Psoas muscle (tissue), 7 donors: ENCODE measurements at regions not wholly inside any gene's neighbourhood (a gene's known extent, or its start where the extent isn't known, plus 50 kb on each side); places are given as distances from the start of the nearest gene placed in this dataset.

ENCODE experiments used
- ATAC-seq, 4 donors: fragments of 200-7000 bp; cut with Tn5 transposase; one replicate each; pipeline ENCODE4 v1.9.1; 2020; ENCODE audit warnings: moderate library complexity in 3 of 4, mild to moderate bottlenecking in 2 of 4
- DNase-seq, 2 donors: peaks; one replicate each; pipeline ENCODE4 v3.0.0-alpha.2; 2020
- H3K27ac ChIP-seq: fragments of 200-600 bp; one replicate; pipeline ENCODE4 v1.8.0; 2022
- H3K27me3 ChIP-seq, 3 donors: fragments of 200-600 bp in 1 of 3; one replicate each; pipeline versions ENCODE4 v1.6.1 to v1.8.0; 2013 to 2022; ENCODE audit warnings: low read length in 2 of 3, mild to moderate bottlenecking in 2 of 3, moderate library complexity in 1 of 3; ENCODE audit not compliant: insufficient read depth in 3 of 3
- H3K36me3 ChIP-seq, 2 donors: fragments of 200-600 bp in 1 of 2; one replicate each; pipeline versions ENCODE4 v1.6.1 to v1.8.0; 2013 to 2022; ENCODE audit warnings: low read depth in 1 of 2, mild to moderate bottlenecking in 1 of 2, moderate library complexity in 1 of 2; ENCODE audit not compliant: insufficient read depth in 1 of 2
- H3K4me1 ChIP-seq: fragments of 200-600 bp; one replicate; pipeline ENCODE4 v1.8.0; 2022
- H3K4me3 ChIP-seq: fragments of 200-600 bp; one replicate; pipeline ENCODE4 v1.8.0; 2022; ENCODE audit warnings: mild to moderate bottlenecking
- H3K9me3 ChIP-seq: fragments of 200-600 bp; one replicate; pipeline ENCODE4 v1.8.0; 2022
- WGBS, 3 donors: extraction: QIAGEN DNeasy Blood & Tissue Kit; methylation state at CpG; one replicate each; pipeline versions ENCODE4 v1.1.6 to v1.1.7; 2013; 5-methylcytosine and 5-hydroxymethylcytosine counted together
- intact Hi-C, 2 donors: fragments of 100-400 bp; cut with DNase I; formaldehyde crosslinking; loops; one replicate each; pipeline versions ENCODE4 v1.11.0 to v1.14.2; 2022
- TF ChIP-seq, protein P1 (sequence below): fragments of 200-600 bp; IDR thresholded peaks from one replicate; pipeline ENCODE4 v1.8.0; 2022; ENCODE audit warnings: antibody characterized with exemption
- donor health status: healthy with polysubstance abuse.
- donor health status: DM: no; HTN: no; CAD: no; lungs with moderate emphysema.
- donor health status: Bipolar disorder and iron deficiency.
- donor health status: healthy.
- donor health status: DM: yes; HTN: yes; CAD: no.
- donor health status: DM: no; HTN: no; CAD: no.
- donor health status: DM: yes; HTN: yes; CAD: no.

DNA sequence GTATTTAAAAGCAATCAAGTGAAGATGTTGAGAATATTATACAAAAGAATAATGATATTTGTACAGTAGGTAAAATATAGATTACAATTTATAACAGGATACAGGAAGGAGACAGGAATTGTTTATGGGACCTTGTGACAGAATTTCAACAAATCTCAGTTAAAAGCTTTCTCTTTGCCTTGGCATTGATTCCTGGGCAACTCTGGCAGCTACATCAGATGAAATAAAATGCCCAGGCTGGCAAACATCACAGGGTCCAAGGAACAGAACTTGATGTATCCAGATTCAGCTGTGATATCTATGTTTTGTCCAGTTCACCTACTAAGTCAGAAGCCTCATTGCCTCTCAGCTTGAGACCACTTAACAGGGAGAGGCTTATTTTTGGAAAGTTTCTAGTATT, 473.1 kb downstream of the MCTP2 start:
- Histone ChIP-seq H3K9me3 (peaks cover 6% of the 10 kb centered on the region), H3K4me1 (no peaks in the 10 kb centered on the region), H3K4me3 (no peak overlapping the region), H3K36me3 (no peaks in the 10 kb centered on the region), H3K27me3 (no peaks in the 10 kb centered on the region), H3K27ac (no peak overlapping the region)
- TF ChIP-seq, protein P1, sequence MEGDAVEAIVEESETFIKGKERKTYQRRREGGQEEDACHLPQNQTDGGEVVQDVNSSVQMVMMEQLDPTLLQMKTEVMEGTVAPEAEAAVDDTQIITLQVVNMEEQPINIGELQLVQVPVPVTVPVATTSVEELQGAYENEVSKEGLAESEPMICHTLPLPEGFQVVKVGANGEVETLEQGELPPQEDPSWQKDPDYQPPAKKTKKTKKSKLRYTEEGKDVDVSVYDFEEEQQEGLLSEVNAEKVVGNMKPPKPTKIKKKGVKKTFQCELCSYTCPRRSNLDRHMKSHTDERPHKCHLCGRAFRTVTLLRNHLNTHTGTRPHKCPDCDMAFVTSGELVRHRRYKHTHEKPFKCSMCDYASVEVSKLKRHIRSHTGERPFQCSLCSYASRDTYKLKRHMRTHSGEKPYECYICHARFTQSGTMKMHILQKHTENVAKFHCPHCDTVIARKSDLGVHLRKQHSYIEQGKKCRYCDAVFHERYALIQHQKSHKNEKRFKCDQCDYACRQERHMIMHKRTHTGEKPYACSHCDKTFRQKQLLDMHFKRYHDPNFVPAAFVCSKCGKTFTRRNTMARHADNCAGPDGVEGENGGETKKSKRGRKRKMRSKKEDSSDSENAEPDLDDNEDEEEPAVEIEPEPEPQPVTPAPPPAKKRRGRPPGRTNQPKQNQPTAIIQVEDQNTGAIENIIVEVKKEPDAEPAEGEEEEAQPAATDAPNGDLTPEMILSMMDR: no peak
- DNase-seq (no peak), ATAC-seq (no peak)
- intact Hi-C loops: no loop called here

GRCh38 chr15:94704946-94705345, 473.6 kb downstream of the MCTP2 start:
- DNase-seq (no peak), ATAC-seq (no peak)
- WGBS, 3 donors: 74 to 87% (median 83%) methylated on average over 2 of the region's 2 CpGs
- H3K27me3 ChIP-seq: no peaks in the 10 kb centered on the region
- H3K36me3 ChIP-seq: no peaks in the 10 kb centered on the region
- H3K9me3 ChIP-seq: peaks cover 6% of the 10 kb centered on the region
- intact Hi-C loops: no loop called here
- H3K4me3 ChIP-seq: no peak overlapping the region
- H3K4me1 ChIP-seq: no peaks in the 10 kb centered on the region
- no peak overlapping the region for H3K27ac ChIP-seq
- TF ChIP-seq, protein P1: no peak

DNA sequence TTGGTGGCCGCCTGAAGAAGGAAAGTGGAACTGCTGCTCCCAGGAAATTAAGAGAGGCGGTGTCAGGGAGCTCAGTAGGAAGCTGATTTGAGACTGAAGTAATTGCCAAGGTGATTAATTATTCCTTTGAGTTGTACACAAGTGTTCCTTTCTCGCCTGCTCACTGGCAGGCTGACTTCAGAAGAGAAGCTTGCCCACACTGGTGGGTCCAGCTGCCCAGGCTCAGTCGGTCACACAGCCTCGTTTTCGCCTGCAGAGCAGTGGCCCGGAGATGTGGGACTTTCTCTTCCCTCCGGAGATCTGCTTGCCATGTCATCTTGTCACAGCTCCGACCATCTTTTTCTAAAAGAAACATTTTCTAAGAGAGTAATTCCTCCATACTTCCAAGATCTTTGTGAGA, 478.0 kb downstream of the MCTP2 start:
- no peak for ATAC-seq
- 80 to 87% (median 84%) methylated on average over 9 of the region's 9 CpGs for WGBS, 3 donors
- intact Hi-C loops: no loop called here

DNA sequence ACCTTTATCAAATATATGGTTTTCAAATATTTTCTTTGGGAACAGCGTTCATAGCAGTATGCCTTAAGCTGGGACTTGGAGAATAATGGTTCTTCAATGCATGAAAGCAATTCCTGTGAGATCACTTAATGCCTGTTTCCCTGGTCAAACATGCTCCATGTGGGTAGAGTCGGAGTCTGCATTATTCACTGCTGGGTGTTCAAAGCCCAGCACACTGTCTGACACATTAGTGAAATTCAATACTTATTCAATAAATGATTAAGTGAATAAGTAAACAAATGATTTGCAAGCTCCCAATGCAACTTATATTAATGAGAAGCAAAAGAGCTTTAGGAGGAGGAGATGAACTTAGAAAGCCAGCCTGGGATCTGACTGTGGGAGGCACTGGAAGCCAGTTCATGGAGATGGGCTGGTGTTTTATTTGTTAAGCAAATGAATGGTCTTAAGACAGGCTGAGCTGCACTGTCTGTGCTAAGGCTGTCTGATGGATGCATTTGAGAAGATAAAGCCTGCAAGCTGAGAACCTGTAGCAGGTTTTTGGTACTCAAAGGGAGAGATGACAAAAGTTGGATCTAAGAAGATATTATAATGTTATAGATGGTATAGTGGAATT, 490.8 kb downstream of the MCTP2 start:
- no peak for ATAC-seq
- Histone ChIP-seq H3K9me3 (no peaks in the 10 kb centered on the region), H3K4me1 (no peaks in the 10 kb centered on the region), H3K27me3 (peaks cover 0 to 6% (median 0%) of the 10 kb centered on the region in 3 donors), H3K27ac (no peak overlapping the region), H3K4me3 (no peak overlapping the region), H3K36me3 (no peaks in the 10 kb centered on the region)
- DNase-seq: no peak
- intact Hi-C loops: no loop called here
- WGBS, 3 donors: 72 to 81% (median 75%) methylated on average over 2 of the region's 2 CpGs
- TF ChIP-seq, protein P1: no peak

More for the DNA sequence above, 478.0 kb downstream of the MCTP2 start:
- no peak overlapping the region for H3K27ac ChIP-seq
- no peak for DNase-seq
- TF ChIP-seq, protein P1: no peak
- no peaks in the 10 kb centered on the region for H3K4me1 ChIP-seq
- H3K27me3 ChIP-seq: no peaks in the 10 kb centered on the region
- no peak overlapping the region for H3K4me3 ChIP-seq
- peaks cover 6% of the 10 kb centered on the region for H3K9me3 ChIP-seq
- no peaks in the 10 kb centered on the region for H3K36me3 ChIP-seq

DNA sequence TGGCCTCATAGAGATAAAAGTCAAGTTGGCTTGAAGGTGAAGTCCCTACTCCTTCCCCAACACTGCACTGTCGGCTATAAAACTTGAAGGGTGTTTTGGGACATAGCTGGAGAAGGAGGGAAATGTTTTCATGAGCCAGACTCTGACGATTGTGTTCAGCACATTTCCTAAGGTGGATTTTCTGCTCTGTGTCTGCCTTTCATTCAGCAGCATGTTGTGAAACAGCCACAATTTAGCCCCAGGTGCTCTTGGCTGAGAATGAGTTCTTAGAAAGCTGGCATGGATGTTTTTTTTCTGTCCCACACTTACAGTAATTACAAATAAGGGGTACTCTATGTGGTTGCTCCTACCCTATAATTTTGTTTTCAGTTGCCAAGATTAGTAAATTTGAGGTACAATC, 492.4 kb downstream of the MCTP2 start:
- no peak overlapping the region for H3K27ac ChIP-seq
- intact Hi-C loops: no loop called here
- DNase-seq: no peak
- H3K4me3 ChIP-seq: no peak overlapping the region
- TF ChIP-seq, protein P1: no peak
- WGBS, 3 donors: 40 to 49% (median 42%) methylated on average over 2 of the region's 2 CpGs
- H3K27me3 ChIP-seq: peaks cover 0 to 6% (median 0%) of the 10 kb centered on the region in 3 donors
- H3K9me3 ChIP-seq: no peaks in the 10 kb centered on the region
- no peak for ATAC-seq
- no peaks in the 10 kb centered on the region for H3K4me1 ChIP-seq
- no peaks in the 10 kb centered on the region for H3K36me3 ChIP-seq
